ENCODE measurements at regions not wholly inside any gene's neighbourhood (a gene's known extent, or its start where the extent isn't known, plus 50 kb on each side); places are given as distances from the start of the nearest gene placed in this dataset.

DNA sequence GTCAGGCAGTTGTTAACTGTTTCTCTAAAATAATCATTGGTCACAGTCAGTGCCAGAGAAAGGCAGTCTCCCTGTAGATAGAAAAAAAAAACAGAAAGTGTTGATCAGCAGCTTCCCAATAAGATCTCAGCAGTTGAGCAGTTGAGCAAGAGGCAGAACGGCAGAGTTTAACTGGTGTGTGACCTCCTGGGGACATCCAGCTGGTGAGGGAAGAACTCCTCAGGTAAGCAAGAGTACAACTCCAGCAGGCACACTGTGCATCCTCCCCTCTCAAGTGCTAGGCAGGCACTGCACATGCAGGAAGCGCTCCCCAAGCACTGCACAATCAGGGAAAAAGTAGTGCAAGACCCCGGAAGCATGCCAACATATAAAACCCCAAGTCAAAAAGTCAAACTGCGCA is 1287.2 kb downstream of the NSUN3 start:
- no peak for DNase-seq (ENCODE audit: low read depth in 2 of 2)

DNA sequence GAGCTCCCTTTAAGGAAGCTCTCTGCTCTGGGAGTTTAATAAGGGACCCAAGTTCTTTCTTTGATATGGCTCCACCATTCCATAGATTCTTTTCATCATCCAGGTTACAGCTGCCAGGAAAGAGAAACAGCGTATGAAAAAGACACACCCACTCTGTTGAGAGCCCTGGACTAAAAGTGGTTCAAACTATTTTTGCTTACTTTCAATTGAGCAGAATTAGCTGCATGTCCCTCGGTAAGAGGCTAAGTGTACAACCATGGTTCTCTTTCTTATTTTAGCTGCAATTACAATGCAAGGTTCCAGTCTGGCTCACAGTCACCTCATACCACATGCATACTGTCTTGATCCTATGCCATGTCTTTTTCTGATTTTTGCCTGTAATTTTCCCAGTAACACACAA is 1288.3 kb downstream of the NSUN3 start:
- no peak for DNase-seq (ENCODE audit: low read depth in 2 of 2)

DNA sequence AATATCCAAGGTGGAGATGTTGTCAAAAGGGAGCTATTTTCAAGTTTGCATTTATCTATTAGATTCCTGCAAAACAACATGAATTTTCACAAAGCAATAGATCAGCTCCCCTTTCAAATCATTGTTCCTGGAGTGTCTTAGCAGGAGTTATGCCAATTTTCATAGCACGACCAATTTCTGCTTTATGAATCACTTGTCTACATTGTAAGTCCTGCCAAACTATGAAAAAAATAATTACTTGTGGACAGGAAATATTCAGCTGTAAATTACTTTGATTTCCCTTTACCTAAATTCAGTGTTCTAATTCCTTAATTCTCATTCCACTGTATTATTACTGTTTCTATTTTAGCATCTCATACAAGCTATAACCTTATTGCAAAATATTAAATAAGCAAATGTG is 1289.6 kb downstream of the NSUN3 start:
- no peak for DNase-seq (ENCODE audit: low read depth in 2 of 2)

DNA sequence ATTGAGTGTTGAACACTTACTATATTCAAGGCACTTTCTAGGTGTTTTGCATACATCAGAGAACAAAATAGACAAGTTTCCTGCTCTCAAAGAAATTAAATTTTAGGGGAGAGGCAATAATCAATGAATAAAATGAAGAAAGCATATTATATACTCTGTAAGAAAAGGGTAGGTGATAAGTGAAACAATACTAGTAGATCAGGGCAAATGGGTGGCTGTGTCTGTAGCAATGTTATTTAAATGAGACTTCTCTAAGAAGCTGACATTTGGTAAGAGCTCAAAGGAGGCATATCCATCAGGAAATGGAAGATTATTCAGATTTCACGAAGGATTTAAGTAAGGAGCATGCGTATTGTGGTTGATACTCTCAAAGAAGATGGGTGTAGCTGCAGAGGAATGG is 1291.6 kb downstream of the NSUN3 start:
- no peak for DNase-seq (ENCODE audit: low read depth in 2 of 2)

DNA sequence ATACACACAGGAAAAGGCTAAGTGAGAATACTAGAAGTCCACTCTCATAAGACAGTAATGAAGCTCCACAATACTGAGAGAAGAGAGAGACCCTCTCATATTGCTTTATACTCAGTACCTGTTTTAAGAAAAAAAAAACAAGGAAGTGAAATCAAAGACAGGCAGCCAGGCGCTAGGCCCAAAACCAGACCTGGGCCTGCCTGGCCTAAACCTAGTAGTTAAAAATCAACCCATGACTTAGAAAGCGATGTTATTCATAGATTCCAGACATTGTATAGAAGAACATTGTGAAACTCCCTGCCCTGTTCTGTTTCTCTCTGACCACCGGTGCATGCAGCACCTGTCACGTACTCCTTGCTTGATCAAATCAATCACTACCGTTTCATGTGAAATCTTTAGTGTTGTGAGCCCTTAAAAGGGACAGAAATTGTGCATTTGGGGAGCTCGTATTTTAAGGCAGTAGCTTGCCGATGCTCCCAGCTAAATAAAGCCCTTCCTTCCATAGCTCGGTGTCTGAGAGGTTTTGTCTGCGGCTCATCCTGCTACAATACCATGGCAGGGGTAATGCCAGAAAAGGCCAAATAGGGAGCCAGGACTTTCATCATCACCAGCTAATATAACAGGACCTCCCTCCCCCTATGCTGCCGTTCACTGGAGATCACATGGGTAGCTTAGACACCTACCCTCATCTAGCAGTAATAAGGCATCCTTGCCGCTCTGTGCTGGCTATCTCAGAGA is 1294.1 kb downstream of the NSUN3 start:
- DNase-seq (ENCODE audit: low read depth in 2 of 2), result no peak

DNA sequence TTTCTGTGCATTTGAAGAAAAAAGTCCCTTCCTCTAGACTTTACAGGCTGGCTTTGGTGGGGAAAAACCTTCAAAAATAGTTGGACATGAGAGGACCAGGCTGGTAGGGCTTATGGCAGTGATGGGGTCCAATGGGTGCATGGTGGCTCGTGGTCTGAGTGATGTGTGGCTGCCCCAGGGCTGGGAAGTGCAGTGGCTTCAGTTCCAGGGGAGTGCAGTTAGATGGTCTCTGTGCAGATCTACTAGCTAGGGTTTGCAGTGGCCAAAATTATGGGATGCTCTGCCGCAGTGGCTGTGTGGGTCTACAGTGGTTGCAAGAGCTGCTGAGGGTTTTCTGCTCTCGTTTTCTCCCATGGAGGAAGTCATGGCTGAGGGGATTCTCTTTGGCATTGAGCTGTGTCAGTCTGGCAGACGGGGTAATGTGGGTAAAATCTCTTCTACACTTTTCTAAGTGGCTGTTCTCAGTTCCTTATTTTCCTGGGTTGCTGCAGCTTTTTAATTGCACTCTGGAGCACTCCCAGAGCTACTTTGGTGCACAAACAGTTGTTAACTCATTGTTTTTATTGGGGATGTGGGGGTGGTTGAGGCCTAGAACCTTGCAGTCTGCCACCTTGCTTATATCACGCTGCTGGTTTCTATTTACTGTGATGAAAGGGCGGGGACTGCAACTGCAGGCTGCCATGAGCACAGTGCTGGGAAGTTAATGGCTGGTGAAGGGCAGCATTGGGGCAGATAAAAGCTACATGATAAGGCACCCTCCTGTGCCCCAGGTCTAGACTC is 1324.6 kb downstream of the NSUN3 start:
- DNase-seq (ENCODE audit: low read depth in 2 of 2), result no peak

DNA sequence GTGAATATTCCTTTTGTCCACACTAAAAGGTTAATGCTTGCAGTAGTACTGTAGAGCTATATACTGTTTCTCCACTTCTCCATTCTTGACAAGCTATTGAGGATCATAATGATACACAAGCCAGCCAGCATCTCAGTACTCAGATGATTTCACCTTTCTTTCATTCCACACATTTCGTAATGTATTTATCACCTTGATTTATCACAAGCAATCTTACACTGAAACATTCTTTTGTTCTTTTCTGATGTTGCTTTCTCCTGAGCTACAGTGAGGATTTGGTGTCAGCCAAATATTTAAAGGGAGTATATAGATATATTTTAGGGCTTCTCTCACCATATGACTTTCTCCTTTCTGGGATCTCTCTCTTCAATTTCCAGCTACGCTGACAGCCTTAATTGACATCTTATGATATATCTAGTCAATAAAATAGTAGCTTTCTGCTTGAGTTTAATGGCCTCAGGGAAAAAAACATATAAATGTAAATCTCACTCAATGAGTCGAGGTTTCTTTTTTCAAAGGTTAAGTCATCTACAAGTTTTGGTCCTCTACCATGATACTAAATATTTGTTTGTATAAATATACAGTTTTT is 1327.0 kb downstream of the NSUN3 start:
- DNase-seq (ENCODE audit: low read depth in 2 of 2), result no peak

DNA sequence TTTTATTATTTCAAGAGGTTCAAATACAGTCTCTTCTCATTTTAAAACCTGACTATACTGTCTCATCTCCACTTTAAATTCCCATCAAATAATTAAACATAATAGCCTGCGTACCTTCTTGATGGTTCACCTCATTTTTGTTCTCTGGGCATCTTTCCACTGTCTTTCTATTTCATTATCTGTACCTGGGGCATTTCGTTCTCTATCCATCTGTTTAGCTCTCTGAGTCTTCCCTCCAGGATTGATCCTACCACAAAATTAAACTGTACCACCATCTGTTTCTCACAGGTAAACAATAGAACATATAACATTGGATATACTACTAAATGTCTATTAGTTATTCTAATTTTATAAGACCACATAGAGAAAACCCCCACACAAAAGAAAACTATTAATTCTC is 1331.4 kb downstream of the NSUN3 start:
- DNase-seq (ENCODE audit: low read depth in 2 of 2), result no peak

DNA sequence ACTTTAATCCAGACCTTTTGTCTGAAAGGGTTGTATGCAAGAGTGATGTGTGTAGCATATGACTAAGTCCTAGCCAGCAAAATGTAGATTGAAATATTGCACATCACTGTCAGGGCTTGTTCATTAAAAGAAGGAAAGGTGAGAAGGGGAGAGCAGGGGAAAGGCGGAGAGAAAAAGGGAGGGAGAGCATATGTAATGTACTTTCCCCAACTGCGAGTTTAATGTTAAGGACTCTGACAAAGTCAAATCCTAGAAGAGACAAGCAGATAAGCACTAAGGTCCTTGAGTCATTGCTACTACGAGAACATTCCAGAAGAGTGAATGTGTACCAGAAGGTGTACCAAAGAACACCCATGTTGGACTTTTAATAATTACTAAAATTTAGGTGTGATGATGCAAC is 1336.7 kb downstream of the NSUN3 start:
- DNase-seq (ENCODE audit: low read depth in 2 of 2), result no peak

DNA sequence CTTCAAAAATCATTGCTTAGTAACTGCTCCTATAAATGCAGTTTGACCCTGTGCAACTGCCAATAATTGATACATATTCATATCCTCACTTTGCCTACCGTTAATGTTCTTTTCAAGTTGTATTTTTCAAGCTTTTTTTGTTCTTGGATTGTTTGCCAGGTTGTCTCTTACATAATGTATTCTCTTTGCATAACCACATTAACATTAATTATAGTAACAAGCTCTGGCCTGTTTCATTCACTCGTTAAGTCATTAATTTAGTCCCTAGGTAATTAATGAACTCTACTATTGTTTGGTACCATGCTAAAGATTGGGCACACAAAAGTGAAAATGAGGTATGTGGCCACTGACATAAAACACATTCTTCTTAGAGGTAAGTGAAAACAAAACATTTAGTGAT is 1338.8 kb downstream of the NSUN3 start:
- DNase-seq (ENCODE audit: low read depth in 2 of 2), result no peak

DNA sequence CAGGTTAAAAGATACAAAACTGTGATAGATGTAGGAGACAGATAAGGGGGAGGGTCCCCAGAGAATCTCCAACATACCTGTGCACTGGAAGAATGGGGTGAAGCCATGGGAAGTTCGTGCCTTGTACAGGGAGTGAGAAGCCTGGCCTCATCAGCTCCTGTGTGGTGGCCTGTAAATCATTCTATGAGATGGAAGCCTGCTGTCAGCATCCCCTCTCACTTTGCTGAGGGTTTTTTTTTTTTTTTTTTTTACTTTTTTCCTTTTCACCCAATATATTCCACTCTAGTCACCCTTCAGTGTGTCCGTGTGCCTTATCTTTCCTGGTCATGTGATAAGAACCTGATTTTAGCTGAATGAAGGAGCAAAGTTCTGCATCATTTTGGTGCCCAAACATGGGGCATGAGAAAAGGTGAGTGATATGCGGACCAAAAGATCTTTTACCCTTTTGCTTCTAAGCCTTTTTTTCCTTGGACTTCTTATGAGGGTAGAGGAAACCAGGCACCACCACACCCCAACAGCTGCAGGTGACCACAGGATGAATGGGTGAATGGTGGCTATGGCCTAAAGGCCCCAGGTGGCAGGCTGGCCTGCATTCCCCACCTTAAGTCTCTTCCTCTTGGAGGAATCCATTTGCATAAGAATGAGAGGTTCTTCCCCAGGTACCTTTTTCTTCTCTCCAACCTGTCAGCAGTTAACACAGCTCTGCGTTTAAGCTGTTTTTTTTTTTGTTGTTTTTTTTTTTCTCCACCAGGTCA is 1345.0 kb downstream of the NSUN3 start:
- DNase-seq (ENCODE audit: low read depth in 2 of 2), result no peak

DNA sequence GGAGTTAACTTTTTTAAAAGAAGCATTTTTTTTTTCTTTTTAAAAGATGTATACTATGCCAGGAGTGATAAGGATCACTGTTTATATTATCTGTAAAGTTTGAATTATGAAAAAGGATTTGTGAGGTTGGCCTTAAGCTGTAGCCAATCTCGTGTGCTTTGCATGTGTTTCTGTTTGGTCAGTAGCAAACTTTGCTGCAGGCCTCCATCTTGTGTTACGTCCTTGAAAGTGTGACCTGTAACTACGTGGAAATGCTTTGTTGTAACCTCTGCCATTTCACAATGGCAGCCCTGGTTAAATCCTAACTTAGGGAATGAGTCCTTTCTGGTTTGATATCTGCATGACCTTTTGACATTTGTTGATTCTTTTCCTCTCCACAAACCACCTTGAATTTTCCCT is 1345.6 kb downstream of the NSUN3 start:
- DNase-seq (ENCODE audit: low read depth in 2 of 2), result no peak

DNA sequence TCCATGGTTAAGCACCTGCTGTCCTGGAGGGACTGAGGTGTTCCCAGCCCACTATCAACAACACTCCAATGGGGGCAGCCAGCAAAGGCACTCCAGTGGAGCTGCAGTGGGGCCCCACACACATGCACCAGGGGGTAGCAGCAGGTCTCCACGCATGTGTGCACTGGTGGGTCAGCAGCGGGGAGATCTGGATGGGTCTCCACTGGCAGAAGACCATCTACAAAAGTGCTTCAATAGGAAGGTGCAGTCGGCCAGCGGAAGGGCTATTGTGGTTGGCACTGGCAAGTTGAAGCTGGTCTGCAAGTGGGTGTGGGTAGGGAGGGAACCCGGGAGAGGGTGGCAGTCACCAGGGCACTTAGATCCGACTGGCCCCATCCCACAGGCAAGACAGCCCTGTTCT is 1355.4 kb downstream of the NSUN3 start:
- no peak for DNase-seq (ENCODE audit: low read depth in 2 of 2)

DNA sequence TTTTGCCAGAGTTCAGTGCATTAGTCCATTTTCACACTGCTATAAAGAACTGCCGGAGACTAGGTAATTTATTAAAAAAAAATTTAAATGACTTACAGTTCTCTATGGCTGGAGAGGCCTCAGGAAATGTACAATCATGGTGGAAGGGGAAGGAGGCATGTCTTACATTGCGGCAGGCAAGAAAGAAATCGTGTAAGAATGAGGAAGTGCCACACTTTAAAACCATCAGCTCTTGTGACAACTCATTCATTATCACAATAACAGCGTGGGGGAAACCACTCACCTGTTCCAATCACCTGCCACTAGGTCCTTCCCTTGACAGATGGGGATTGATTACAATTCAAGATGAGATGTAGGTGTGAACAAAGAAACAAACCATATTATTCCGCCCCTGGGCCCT is 1361.4 kb downstream of the NSUN3 start:
- DNase-seq (ENCODE audit: low read depth in 2 of 2), result no peak

DNA sequence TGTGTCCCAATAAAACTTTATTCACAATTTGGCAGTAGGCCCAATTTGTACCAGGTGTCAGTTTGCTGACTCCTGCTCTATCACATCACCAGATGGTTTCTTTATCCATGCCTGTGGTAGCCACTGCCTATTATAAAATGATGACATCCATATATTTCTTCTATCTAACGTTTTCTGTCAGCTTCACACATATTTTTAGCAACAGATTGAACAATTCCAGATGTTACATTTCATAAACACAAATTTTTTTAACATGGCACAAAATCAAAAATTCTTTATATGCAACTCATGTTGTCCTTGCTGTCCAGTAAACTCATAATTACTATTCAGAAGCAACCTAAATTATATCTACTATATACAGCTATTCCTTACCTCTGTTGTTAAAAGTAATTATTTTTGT is 1371.6 kb downstream of the NSUN3 start:
- no peak for DNase-seq (ENCODE audit: low read depth in 2 of 2)

DNA sequence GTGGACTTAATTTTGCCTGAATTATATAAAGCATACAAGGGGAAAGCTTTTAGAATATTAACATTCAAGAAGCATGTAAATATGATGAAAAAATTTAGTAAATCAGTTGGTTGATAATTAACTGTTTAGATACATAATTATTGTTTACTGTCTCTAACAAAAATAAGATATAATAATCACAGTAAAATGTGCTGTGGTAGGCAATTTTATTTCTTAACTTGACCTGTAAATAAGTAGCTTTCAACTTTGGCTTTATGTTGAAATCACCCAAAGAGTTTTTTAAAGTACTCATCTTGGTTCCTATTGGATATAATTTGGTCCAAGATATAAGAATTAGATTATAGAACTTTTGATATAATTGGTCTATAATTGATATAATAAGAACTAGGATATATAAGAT is 1374.5 kb downstream of the NSUN3 start:
- DNase-seq (ENCODE audit: low read depth in 2 of 2), result no peak

DNA sequence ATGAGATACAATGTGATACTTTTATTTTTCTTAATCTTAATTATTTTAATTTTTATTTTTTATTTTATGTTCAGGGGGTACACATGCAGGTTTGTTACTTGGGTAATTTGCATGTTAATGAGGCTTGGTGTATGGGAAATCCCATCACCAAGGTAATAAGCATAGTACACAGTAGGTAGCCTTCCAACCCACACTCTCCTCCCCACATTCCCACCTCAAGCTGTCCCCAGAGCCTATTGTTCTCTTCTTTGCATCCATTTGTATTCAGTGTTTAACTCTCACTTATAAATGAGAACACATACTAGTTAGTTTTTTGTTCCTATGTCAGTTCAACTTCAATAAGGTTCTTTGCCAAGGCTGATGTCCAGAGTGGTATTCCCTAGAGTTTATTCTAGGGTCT is 1375.4 kb downstream of the NSUN3 start:
- DNase-seq (ENCODE audit: low read depth in 2 of 2), result no peak

DNA sequence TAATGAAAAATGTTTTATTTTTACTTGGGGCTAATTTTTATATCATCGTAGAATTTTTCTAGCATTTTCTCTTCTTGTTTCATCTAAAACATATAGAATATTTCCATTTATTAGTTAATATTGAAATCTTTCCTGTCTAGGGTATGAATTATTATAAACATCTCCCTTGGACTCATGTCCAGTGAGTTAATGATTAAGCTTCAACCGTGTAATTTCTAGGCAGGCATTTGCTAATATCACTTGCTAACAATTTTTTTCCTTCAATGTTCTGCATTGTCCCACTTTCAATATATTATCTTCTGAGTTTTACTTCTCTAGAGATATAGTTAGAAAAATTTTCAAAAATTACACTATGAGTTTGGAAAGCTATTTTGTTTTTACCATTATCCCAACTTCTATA is 1371.6 kb upstream of the EPHA6 start:
- DNase-seq (ENCODE audit: low read depth in 2 of 2), result no peak

DNA sequence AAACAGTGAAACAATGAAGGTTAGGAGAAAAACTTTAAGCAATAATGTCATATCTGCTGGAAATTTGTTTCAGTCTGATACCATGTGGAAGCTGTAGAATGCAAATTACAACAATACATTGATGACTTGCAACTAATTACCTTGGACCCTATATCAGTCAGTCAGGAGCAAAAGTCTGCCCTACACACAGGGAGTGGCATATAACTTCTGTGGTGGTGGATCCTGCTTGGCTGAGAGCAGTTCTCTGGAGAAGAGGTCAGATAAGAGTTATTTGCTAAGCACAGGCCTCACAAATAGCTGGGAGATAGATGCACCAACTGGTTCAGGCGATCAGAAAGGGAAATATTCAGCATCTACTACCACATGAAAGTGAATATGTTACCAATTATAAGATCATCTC is 1364.6 kb upstream of the EPHA6 start:
- DNase-seq (ENCODE audit: low read depth in 2 of 2), result no peak

DNA sequence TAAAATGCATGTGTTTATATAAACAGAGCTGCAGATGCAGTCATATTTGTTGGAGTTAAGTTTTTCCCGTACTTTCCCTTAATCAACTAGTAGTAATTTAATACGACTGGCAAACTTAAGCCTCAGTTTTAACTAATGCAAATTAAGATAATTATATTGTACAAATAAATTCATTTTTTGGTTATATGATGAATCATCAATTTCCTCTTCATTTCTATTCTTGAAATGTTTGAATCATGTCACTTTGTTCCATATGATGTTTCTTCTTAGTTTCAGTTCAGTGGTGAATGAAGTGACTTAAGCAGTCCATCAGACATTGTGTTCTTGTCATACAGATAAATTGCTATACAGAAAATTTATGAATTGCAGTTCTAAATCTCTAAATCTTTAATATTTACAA is 1361.2 kb upstream of the EPHA6 start:
- DNase-seq (ENCODE audit: low read depth in 2 of 2), result no peak

DNA sequence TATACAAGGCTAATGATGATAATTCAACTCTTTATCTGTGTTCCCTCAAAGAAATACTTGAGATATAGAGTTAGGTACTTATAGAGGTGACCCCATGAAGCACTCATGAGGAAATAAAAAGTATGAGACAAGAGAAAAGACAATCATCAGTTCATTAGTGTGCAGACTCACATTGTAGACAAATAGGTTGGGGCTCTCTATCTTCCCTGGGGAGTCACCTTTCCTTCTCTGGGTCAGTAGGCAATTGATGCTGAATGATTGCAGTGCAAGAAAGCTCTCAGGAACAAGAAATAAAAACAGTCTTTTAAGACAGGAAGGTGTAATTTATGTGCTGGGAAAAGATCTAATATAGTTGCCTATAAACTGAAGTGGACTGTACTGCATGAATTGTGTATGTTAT is 1357.6 kb upstream of the EPHA6 start:
- no peak for DNase-seq (ENCODE audit: low read depth in 2 of 2)

DNA sequence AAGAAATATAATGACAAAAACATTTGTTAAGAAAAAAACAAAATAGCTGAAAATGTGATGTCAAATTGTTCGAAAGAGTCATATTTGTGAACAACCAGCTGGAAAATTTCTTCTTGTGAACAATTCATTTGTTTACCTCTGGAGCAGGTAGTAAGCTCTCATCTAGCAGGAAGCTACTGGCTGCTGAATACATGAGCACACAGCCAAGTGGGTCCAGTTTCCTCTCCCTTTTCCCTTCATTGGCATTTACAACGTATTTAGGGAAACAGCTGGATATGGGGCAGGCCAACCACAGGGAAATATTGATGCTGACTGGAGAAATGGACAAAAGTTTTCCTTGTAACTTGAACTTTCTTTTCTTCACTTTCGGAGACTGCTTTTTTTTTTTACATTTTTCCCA is 1354.7 kb upstream of the EPHA6 start:
- DNase-seq (ENCODE audit: low read depth in 2 of 2), result no peak

DNA sequence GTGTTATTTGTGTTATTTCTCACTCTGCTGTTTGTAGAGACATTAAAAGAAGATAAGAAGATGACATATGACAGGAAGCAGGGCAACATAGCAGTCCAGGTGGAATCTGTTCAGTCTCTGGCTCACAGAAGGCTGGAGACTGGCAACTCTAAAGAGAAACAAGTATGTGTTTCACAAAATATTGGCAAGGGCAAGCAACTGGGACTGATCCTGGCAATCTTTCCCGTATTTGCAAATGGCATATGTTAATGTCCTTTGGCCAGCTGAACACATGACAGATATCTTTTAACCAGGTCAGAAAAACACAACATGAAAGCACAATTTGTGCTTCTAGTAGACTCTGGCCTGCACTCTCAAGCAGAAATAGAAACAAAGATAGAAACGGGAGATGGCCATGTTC is 1354.1 kb upstream of the EPHA6 start:
- no peak for DNase-seq (ENCODE audit: low read depth in 2 of 2)

Data from activated CD4-positive, alpha-beta T cell treated with anti-CD3 and anti-CD28 coated beads for 24 hours (primary cell).